ENCODE measurements at regions not wholly inside any gene's neighbourhood (a gene's known extent, or its start where the extent isn't known, plus 50 kb on each side); places are given as distances from the start of the nearest gene placed in this dataset.

GRCh38 chr6:139655783-139656705 lies 281.6 kb upstream of the CITED2 start:
- Histone ChIP-seq H3K27ac (ENCODE audit: low read length) (no peak overlapping the region), H3K27me3 (ENCODE audit: insufficient read depth, low read depth, low read length) (no peaks in the 10 kb centered on the region), H2AFZ (ENCODE audit: low read depth, low read length) (no peak overlapping the region)

More at GRCh38 chr6:139655783-139656705, 281.6 kb upstream of the CITED2 start:
- H3K36me3 ChIP-seq (ENCODE audit: insufficient read depth, low read length): no peaks in the 10 kb centered on the region
- no peaks in the 10 kb centered on the region for H3K9me3 ChIP-seq (ENCODE audit: low read length)
- H3F3A ChIP-seq (ENCODE audit: insufficient read depth, low read length, poor library complexity, severe bottlenecking): peaks cover 3% of the 10 kb centered on the region
- no peaks in the 10 kb centered on the region for H3K79me2 ChIP-seq (replicated peaks; ENCODE audit: insufficient read depth, low read length)
- H3K9ac ChIP-seq (ENCODE audit: low read length): no peak overlapping the region
- peak overlapping the region; percentile 5 for H3K4me3 ChIP-seq (ENCODE audit: low read length)
- H3K4me2 ChIP-seq (ENCODE audit: low read length): peak overlapping the region; percentile 13
- TF ChIP-seq TAF1 (IDR thresholded peaks at IDR 0.05; ENCODE audit: low read depth) (no peak), EZH2 (IDR thresholded peaks at IDR 0.05; ENCODE audit: borderline replicate concordance, insufficient read depth, low read length, poor library complexity, severe bottlenecking) (no peak), REST (IDR thresholded peaks at IDR 0.05; ENCODE audit: borderline replicate concordance) (no peak), EP300 (conservative IDR thresholded peaks at IDR 0.05; ENCODE audit: poor library complexity, severe bottlenecking) (no peak), CTCF (IDR thresholded peaks at IDR 0.05; ENCODE audit: poor library complexity, severe bottlenecking) (no peak)
- H4K20me1 ChIP-seq (ENCODE audit: insufficient read depth): no peaks in the 10 kb centered on the region
- H3K9me2 ChIP-seq (ENCODE audit: insufficient read depth, low read length): no peaks in the 10 kb centered on the region

Measured in neural cell (in vitro differentiated cells).